Astrocyte (in vitro differentiated cells and primary cell): ENCODE measurements at regions not wholly inside any gene's neighbourhood (a gene's known extent, or its start where the extent isn't known, plus 50 kb on each side); places are given as distances from the start of the nearest gene placed in this dataset.

Experiments used
- DNase-seq: peaks from one replicate; pipeline ENCODE4 v3.0.0-alpha.2; 2010; ENCODE audit warnings: low read depth
- FAIRE-seq: peaks from 2 replicates; lab custom pipeline; 2011; peaks lifted over from hg19 to GRCh38; lab: Jason Lieb, UNC
- H2AFZ ChIP-seq: 2 replicates; pipeline ENCODE4 v1.6.0; 2012; ENCODE audit warnings: low read depth, low read length, inconsistent platforms
- H3K27ac ChIP-seq: 2 replicates; pipeline ENCODE4 v1.5.1; 2011; ENCODE audit warnings: low read depth, low read length, inconsistent platforms
- H3K27me3 ChIP-seq: 2 replicates; pipeline ENCODE4 v1.6.0; 2011; ENCODE audit warnings: low read length, inconsistent platforms; ENCODE audit not compliant: insufficient read depth
- H3K36me3 ChIP-seq: 2 replicates; pipeline ENCODE4 v1.5.1; 2011; ENCODE audit warnings: low read length, inconsistent platforms; ENCODE audit not compliant: insufficient read depth
- H3K4me1 ChIP-seq: 2 replicates; pipeline ENCODE4 v1.5.1; 2011; ENCODE audit warnings: low read length, inconsistent platforms; ENCODE audit not compliant: insufficient read depth
- H3K4me2 ChIP-seq: 2 replicates; pipeline ENCODE4 v1.6.0; 2012; ENCODE audit warnings: low read length, inconsistent platforms
- H3K4me3 ChIP-seq: 2 replicates; pipeline ENCODE4 v1.5.1; 2011; ENCODE audit warnings: low read depth, mild to moderate bottlenecking, low read length, inconsistent platforms; ENCODE audit not compliant: insufficient read depth
- H3K79me2 ChIP-seq: 2 replicates; pipeline ENCODE4 v1.6.0; 2012; ENCODE audit warnings: mild to moderate bottlenecking, low read length, inconsistent platforms; ENCODE audit not compliant: insufficient read depth
- H3K9ac ChIP-seq: 2 replicates; pipeline ENCODE4 v1.6.0; 2012; ENCODE audit warnings: mild to moderate bottlenecking, low read length, inconsistent platforms
- H3K9me3 ChIP-seq: 2 replicates; pipeline ENCODE4 v1.5.1; 2012; ENCODE audit warnings: low read depth, mild to moderate bottlenecking, low read length, inconsistent platforms; ENCODE audit not compliant: insufficient read depth
- H4K20me1 ChIP-seq: 2 replicates; pipeline ENCODE4 v1.6.0; 2012; ENCODE audit warnings: low read length, inconsistent platforms; ENCODE audit not compliant: insufficient read depth
- H3K27ac Mint-ChIP-seq: one replicate; pipeline ENCODE4 v1.8.0; 2021; ENCODE audit warnings: mild to moderate bottlenecking, mixed read lengths; ENCODE audit not compliant: unreplicated experiment
- H3K27me3 Mint-ChIP-seq: one replicate; pipeline ENCODE4 v1.8.0; 2021; ENCODE audit warnings: low read depth, mixed read lengths; ENCODE audit not compliant: unreplicated experiment
- H3K36me3 Mint-ChIP-seq: one replicate; pipeline ENCODE4 v1.8.0; 2021; ENCODE audit warnings: low read depth, mixed read lengths; ENCODE audit not compliant: unreplicated experiment
- H3K4me1 Mint-ChIP-seq: one replicate; pipeline ENCODE4 v1.8.0; 2021; ENCODE audit warnings: low read depth, mixed read lengths; ENCODE audit not compliant: unreplicated experiment
- H3K4me3 Mint-ChIP-seq: one replicate; pipeline ENCODE4 v1.8.0; 2021; ENCODE audit warnings: mild to moderate bottlenecking, moderate library complexity, mixed read lengths; ENCODE audit not compliant: unreplicated experiment
- H3K9me3 Mint-ChIP-seq: one replicate; pipeline ENCODE4 v1.8.0; 2021; ENCODE audit warnings: mild to moderate bottlenecking, mixed read lengths; ENCODE audit not compliant: unreplicated experiment
- CTCF ChIP-seq: IDR thresholded peaks from 2 replicates; pipeline ENCODE4 v1.5.1; 2011; ENCODE audit warnings: low read depth, mild to moderate bottlenecking, inconsistent platforms, low read length, moderate library complexity; ENCODE audit not compliant: insufficient read depth
- EZH2 ChIP-seq: IDR thresholded peaks from 2 replicates; pipeline ENCODE4 v1.6.1; 2012; ENCODE audit warnings: mild to moderate bottlenecking, low read length, inconsistent platforms; ENCODE audit not compliant: insufficient read depth

GRCh38 chr3:110793611-110794010 lies 278.0 kb upstream of the NECTIN3 start:
- no peaks in the 10 kb centered on the region for H3K36me3 ChIP-seq
- H3K27ac Mint-ChIP-seq, result no peak overlapping the region
- no peaks in the 10 kb centered on the region for H3K27me3 ChIP-seq
- H3K27ac ChIP-seq, result no peak overlapping the region
- H3K27me3 Mint-ChIP-seq, result no peaks in the 10 kb centered on the region
- no peak overlapping the region for H3K4me3 Mint-ChIP-seq
- no peaks in the 10 kb centered on the region for H3K4me1 ChIP-seq
- H3K9me3 Mint-ChIP-seq, result no peaks in the 10 kb centered on the region
- no peaks in the 10 kb centered on the region for H3K36me3 Mint-ChIP-seq
- no peak for DNase-seq
- no peaks in the 10 kb centered on the region for H4K20me1 ChIP-seq
- no peaks in the 10 kb centered on the region for H3K79me2 ChIP-seq
- H3K9me3 ChIP-seq, result no peaks in the 10 kb centered on the region
- FAIRE-seq, result no peak
- no peak overlapping the region for H3K4me2 ChIP-seq
- H3K4me1 Mint-ChIP-seq, result peaks cover 10% of the 10 kb centered on the region
- no peak overlapping the region for H2AFZ ChIP-seq
- no peak for TF ChIP-seq CTCF
- TF ChIP-seq EZH2, result no peak
- no peak overlapping the region for H3K9ac ChIP-seq
- H3K4me3 ChIP-seq, result no peak overlapping the region

- no peak for DNase-seq
- peaks cover 5% of the 10 kb centered on the region for H3K4me1 Mint-ChIP-seq
- Histone ChIP-seq H2AFZ (no peak overlapping the region), H3K36me3 (no peaks in the 10 kb centered on the region), H3K79me2 (no peaks in the 10 kb centered on the region), H3K9me3 (no peaks in the 10 kb centered on the region), H3K27ac (no peak overlapping the region), H3K4me3 (no peak overlapping the region), H3K27me3 (no peaks in the 10 kb centered on the region), H4K20me1 (no peaks in the 10 kb centered on the region), H3K4me2 (no peak overlapping the region), H3K9ac (no peak overlapping the region), H3K4me1 (no peaks in the 10 kb centered on the region)
- H3K4me3 Mint-ChIP-seq, result no peak overlapping the region
- H3K36me3 Mint-ChIP-seq, result no peaks in the 10 kb centered on the region
- no peaks in the 10 kb centered on the region for H3K27me3 Mint-ChIP-seq
- no peaks in the 10 kb centered on the region for H3K9me3 Mint-ChIP-seq
- TF ChIP-seq EZH2 (no peak), CTCF (no peak)
- no peak for FAIRE-seq
- no peak overlapping the region for H3K27ac Mint-ChIP-seq
Observed at GRCh38 chr3:110795163-110795562, 276.5 kb upstream of the NECTIN3 start.

GRCh38 chr3:110799271-110799670 lies 272.3 kb upstream of the NECTIN3 start:
- Histone ChIP-seq H3K4me3 (no peak overlapping the region), H2AFZ (no peak overlapping the region), H3K27ac (no peak overlapping the region), H3K9me3 (no peaks in the 10 kb centered on the region), H3K4me2 (no peak overlapping the region), H3K27me3 (no peaks in the 10 kb centered on the region), H3K79me2 (no peaks in the 10 kb centered on the region), H3K36me3 (no peaks in the 10 kb centered on the region), H4K20me1 (no peaks in the 10 kb centered on the region), H3K9ac (no peak overlapping the region), H3K4me1 (no peaks in the 10 kb centered on the region)
- FAIRE-seq, result no peak
- DNase-seq, result no peak
- H3K36me3 Mint-ChIP-seq, result no peaks in the 10 kb centered on the region
- peaks cover 2% of the 10 kb centered on the region for H3K4me1 Mint-ChIP-seq
- TF ChIP-seq CTCF (no peak), EZH2 (no peak)
- H3K9me3 Mint-ChIP-seq, result no peaks in the 10 kb centered on the region
- no peaks in the 10 kb centered on the region for H3K27me3 Mint-ChIP-seq
- H3K27ac Mint-ChIP-seq, result no peak overlapping the region
- H3K4me3 Mint-ChIP-seq, result no peak overlapping the region
